ENCODE measurements at regions not wholly inside any gene's neighbourhood (a gene's known extent, or its start where the extent isn't known, plus 50 kb on each side); places are given as distances from the start of the nearest gene placed in this dataset.

GRCh38 chr7:26425655-26426054, 134.0 kb downstream of the SNX10 start:
- no peak for TF ChIP-seq POLR2AphosphoS5 (IDR thresholded peaks at IDR 0.05)
- no peak for TF ChIP-seq CTCF (IDR thresholded peaks at IDR 0.05)
- no peak for TF ChIP-seq POLR2A (IDR thresholded peaks at IDR 0.05; ENCODE audit: low read depth)
- TF ChIP-seq EP300 (IDR thresholded peaks at IDR 0.05): no peak

Data from esophagus muscularis mucosa (tissue), 4 donors.